ENCODE measurements at regions not wholly inside any gene's neighbourhood (a gene's known extent, or its start where the extent isn't known, plus 50 kb on each side); places are given as distances from the start of the nearest gene placed in this dataset.
"Not testable (repeated sequence)": the region's sequence is repeated elsewhere in the genome, so short reads cannot be mapped to it uniquely, and the experiment has no call there.

- TF ChIP-seq RAD21 (IDR thresholded peaks at IDR 0.05; ENCODE audit: low read depth); POLR2A (IDR thresholded peaks at IDR 0.05; ENCODE audit: borderline replicate concordance, extremely low read depth, insufficient read depth, insufficient read length); POLR2AphosphoS5 (IDR thresholded peaks at IDR 0.05; ENCODE audit: low read depth, low read length); ZFX (IDR thresholded peaks at IDR 0.05); CTCF (IDR thresholded peaks at IDR 0.05 in 2 of 3, conservative IDR thresholded peaks at IDR 0.05 in 1 of 3; ENCODE audit: borderline replicate concordance in 1 of 3, insufficient read depth in 1 of 3, low read depth in 2 of 3, low read length in 2 of 3); MAX (IDR thresholded peaks at IDR 0.05); FOSL1 (IDR thresholded peaks at IDR 0.05; ENCODE audit: low read depth); REST (IDR thresholded peaks at IDR 0.05; ENCODE audit: low read depth): not testable (repeated sequence)
Observed at GRCh38 chr1:143832379-143832716, 139.4 kb downstream of the FAM72C start.

All from HCT116 (cell line).